ELR (cell line): ENCODE measurements at regions not wholly inside any gene's neighbourhood (a gene's known extent, or its start where the extent isn't known, plus 50 kb on each side); places are given as distances from the start of the nearest gene placed in this dataset.

ENCODE experiments used
- DNase-seq: peaks from one replicate; pipeline ENCODE4 v3.0.0-alpha.2; 2015; ENCODE audit warnings: low read depth

GRCh38 chr4:24164054-24164693, 274.3 kb upstream of the PPARGC1A start:
- DNase-seq, result peak; percentile 18

GRCh38 chr4:24163314-24163713, 273.5 kb upstream of the PPARGC1A start:
- no peak for DNase-seq

- peak; percentile 4 for DNase-seq
Measured at GRCh38 chr4:24160358-24160757, 270.5 kb upstream of the PPARGC1A start.

GRCh38 chr4:24158031-24158430, 268.2 kb upstream of the PPARGC1A start:
- DNase-seq, result no peak

GRCh38 chr4:24150034-24150433, 260.2 kb upstream of the PPARGC1A start:
- no peak for DNase-seq

- no peak for DNase-seq
Measured at GRCh38 chr4:24146127-24146526, 256.3 kb upstream of the PPARGC1A start.

- no peak for DNase-seq
Measured at GRCh38 chr4:24145591-24145990, 255.7 kb upstream of the PPARGC1A start.

GRCh38 chr4:24144381-24144780, 254.5 kb upstream of the PPARGC1A start:
- DNase-seq, result no peak

- DNase-seq, result no peak
Measured at GRCh38 chr4:24143741-24144140, 253.9 kb upstream of the PPARGC1A start.

GRCh38 chr4:24141836-24142235, 252.0 kb upstream of the PPARGC1A start:
- DNase-seq, result no peak

GRCh38 chr4:24140892-24141291, 251.0 kb upstream of the PPARGC1A start:
- no peak for DNase-seq

- no peak for DNase-seq
Measured at GRCh38 chr4:24137671-24138601, 248.1 kb upstream of the PPARGC1A start.

- no peak for DNase-seq
Measured at GRCh38 chr4:24131954-24132673, 242.3 kb upstream of the PPARGC1A start.

- DNase-seq, result no peak
Measured at GRCh38 chr4:24130637-24131036, 240.8 kb upstream of the PPARGC1A start.

- no peak for DNase-seq
Measured at GRCh38 chr4:24126776-24127175, 236.9 kb upstream of the PPARGC1A start.

- no peak for DNase-seq
Measured at GRCh38 chr4:24121395-24122175, 231.7 kb upstream of the PPARGC1A start.

- no peak for DNase-seq
Measured at GRCh38 chr4:24117975-24118374, 228.1 kb upstream of the PPARGC1A start.

- no peak for DNase-seq
Measured at GRCh38 chr4:24116107-24116506, 226.3 kb upstream of the PPARGC1A start.

- DNase-seq, result no peak
Measured at GRCh38 chr4:24114919-24115500, 225.2 kb upstream of the PPARGC1A start.

- DNase-seq, result no peak
Measured at GRCh38 chr4:24114444-24114843, 224.6 kb upstream of the PPARGC1A start.

GRCh38 chr4:24112466-24112865, 222.6 kb upstream of the PPARGC1A start:
- no peak for DNase-seq

GRCh38 chr4:24108567-24108966, 218.7 kb upstream of the PPARGC1A start:
- DNase-seq, result no peak
